PFSK-1 (cell line): ENCODE measurements at regions not wholly inside any gene's neighbourhood (a gene's known extent, or its start where the extent isn't known, plus 50 kb on each side); places are given as distances from the start of the nearest gene placed in this dataset.

Experiments
- POLR2AphosphoS5 ChIP-seq: IDR thresholded peaks from 2 replicates; pipeline ENCODE4 v1.6.1; 2012; ENCODE audit warnings: low read depth, mild to moderate bottlenecking, control low read depth, low read length, moderate library complexity
- TAF1 ChIP-seq: IDR thresholded peaks from 2 replicates; pipeline ENCODE4 v1.6.1; 2012; ENCODE audit warnings: low read length, control low read depth, borderline replicate concordance; ENCODE audit not compliant: insufficient read depth

DNA sequence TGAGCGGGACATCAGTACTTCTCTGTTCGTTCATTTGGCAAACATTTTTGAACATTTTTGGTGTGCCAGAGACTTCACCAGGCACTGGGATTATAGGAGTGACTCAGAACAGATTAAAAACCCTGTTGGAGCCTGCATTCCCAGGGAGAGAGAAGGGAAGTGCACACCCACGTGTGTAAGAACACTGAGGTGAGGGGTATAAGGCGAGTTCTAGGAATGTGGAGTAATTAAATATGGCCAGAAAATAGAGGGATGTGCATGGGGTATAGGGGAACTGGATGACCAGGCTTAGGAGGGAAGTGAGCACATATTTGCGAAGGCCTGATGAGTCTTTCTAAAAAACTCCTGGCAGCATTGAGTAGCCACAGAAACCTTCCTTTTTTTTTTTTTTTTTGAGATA, 401.2 kb upstream of the C2CD4B start:
- TF ChIP-seq TAF1 (no peak), POLR2AphosphoS5 (no peak)
